HEK293 (cell line): ENCODE measurements at regions not wholly inside any gene's neighbourhood (a gene's known extent, or its start where the extent isn't known, plus 50 kb on each side); places are given as distances from the start of the nearest gene placed in this dataset.

Experiments
- CTCF ChIP-seq: fragments of 450-650 bp; formaldehyde crosslinking; IDR thresholded peaks from 2 replicates; pipeline ENCODE4 v1.5.1; 2016; ENCODE audit warnings: missing biosample characterization, missing genetic modification characterization
- ELK4 ChIP-seq: IDR thresholded peaks from 2 replicates; pipeline ENCODE4 v1.6.1; 2011; ENCODE audit warnings: mild to moderate bottlenecking, low read depth, low read length, borderline replicate concordance
- PBX3 ChIP-seq: sonication (generic); formaldehyde crosslinking; IDR thresholded peaks from 2 replicates; pipeline ENCODE4 v1.8.1; 2022; ENCODE audit warnings: mild to moderate bottlenecking, moderate library complexity, missing genetic modification reagents
- REST ChIP-seq: fragments of 450-650 bp; formaldehyde crosslinking; IDR thresholded peaks from 2 replicates; pipeline ENCODE4 v1.5.1; 2016; ENCODE audit warnings: missing biosample characterization, missing genetic modification characterization
- ZNF146 ChIP-seq: fragments of 450-650 bp; formaldehyde crosslinking; IDR thresholded peaks from 2 replicates; pipeline ENCODE4 v1.5.1; 2016; ENCODE audit warnings: missing biosample characterization, missing genetic modification characterization
- ZNF280D ChIP-seq: fragments of 450-650 bp; formaldehyde crosslinking; IDR thresholded peaks from 2 replicates; pipeline ENCODE4 v1.5.1; 2016; ENCODE audit warnings: missing biosample characterization, missing genetic modification characterization
- ZNF311 ChIP-seq: fragments of 450-650 bp; formaldehyde crosslinking; IDR thresholded peaks from 2 replicates; pipeline ENCODE4 v1.5.1; 2017; ENCODE audit warnings: missing biosample characterization, missing genetic modification characterization, borderline replicate concordance
- ZNF398 ChIP-seq: fragments of 450-650 bp; formaldehyde crosslinking; IDR thresholded peaks from 2 replicates; pipeline ENCODE4 v1.5.1; 2017; ENCODE audit warnings: missing biosample characterization, missing genetic modification characterization
- ZNF501 ChIP-seq: fragments of 450-650 bp; formaldehyde crosslinking; IDR thresholded peaks from 2 replicates; pipeline ENCODE4 v1.5.1; 2016; ENCODE audit warnings: missing biosample characterization, missing genetic modification characterization
- ZNF610 ChIP-seq: fragments of 450-650 bp; formaldehyde crosslinking; IDR thresholded peaks from 2 replicates; pipeline ENCODE4 v1.5.1; 2016; ENCODE audit warnings: missing biosample characterization, missing genetic modification characterization, borderline replicate concordance
- ZNF629 ChIP-seq: fragments of 450-650 bp; formaldehyde crosslinking; IDR thresholded peaks from 2 replicates; pipeline ENCODE4 v1.5.1; 2017; ENCODE audit warnings: missing biosample characterization, missing genetic modification characterization
- ZNF777 ChIP-seq: fragments of 450-650 bp; formaldehyde crosslinking; IDR thresholded peaks from 2 replicates; pipeline ENCODE4 v1.5.1; 2017; ENCODE audit warnings: missing biosample characterization, missing genetic modification characterization, borderline replicate concordance

- TF ChIP-seq REST (tag by site-specific recombination) (no peak), CTCF (tag by site-specific recombination) (no peak), PBX3 (CRISPR knock-in tag) (no peak), ZNF398 (no peak), ZNF280D (tag by site-specific recombination) (no peak), ZNF501 (tag by site-specific recombination) (no peak), ZNF610 (tag by site-specific recombination) (no peak), ZNF629 (tag by site-specific recombination) (no peak), ZNF777 (tag by site-specific recombination) (no peak), ZNF311 (tag by site-specific recombination) (no peak), ELK4 (no peak), ZNF146 (tag by site-specific recombination) (no peak)
These were observed 52.5 kb upstream of the NRP1 start for GRCh38 chr10:33386926-33387325.
